ENCODE measurements at regions not wholly inside any gene's neighbourhood (a gene's known extent, or its start where the extent isn't known, plus 50 kb on each side); places are given as distances from the start of the nearest gene placed in this dataset.

DNA sequence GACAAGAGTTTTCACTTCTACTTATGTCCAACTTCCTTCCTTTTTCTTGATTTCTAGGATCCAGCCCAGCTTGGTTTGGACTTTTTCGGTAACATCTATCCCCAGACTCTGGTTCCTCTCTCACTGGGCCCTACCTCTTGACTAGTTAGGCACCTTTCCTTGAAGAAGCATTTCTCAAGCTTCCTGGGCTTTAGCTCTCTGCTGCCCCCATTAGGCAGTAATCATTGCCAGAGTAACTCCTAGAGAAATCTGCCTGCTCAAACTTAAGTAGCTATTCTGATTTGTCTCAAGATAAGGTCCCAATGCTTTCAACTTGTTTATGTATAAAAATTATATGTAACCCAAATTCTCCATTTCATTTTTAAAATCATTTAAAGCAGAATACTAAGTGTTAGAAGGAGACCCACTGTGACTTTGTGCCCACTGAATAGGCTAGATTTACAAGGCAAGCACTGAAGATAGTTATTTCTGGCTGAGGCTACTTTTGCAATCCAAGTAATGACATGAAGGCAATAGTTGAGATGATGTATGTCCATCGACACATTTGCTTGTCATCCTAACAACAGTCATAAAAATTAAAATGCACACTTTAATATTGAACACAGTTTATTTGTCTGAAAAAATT is 275.0 kb upstream of the G2E3 start:
- TF ChIP-seq, protein P1, sequence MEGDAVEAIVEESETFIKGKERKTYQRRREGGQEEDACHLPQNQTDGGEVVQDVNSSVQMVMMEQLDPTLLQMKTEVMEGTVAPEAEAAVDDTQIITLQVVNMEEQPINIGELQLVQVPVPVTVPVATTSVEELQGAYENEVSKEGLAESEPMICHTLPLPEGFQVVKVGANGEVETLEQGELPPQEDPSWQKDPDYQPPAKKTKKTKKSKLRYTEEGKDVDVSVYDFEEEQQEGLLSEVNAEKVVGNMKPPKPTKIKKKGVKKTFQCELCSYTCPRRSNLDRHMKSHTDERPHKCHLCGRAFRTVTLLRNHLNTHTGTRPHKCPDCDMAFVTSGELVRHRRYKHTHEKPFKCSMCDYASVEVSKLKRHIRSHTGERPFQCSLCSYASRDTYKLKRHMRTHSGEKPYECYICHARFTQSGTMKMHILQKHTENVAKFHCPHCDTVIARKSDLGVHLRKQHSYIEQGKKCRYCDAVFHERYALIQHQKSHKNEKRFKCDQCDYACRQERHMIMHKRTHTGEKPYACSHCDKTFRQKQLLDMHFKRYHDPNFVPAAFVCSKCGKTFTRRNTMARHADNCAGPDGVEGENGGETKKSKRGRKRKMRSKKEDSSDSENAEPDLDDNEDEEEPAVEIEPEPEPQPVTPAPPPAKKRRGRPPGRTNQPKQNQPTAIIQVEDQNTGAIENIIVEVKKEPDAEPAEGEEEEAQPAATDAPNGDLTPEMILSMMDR (IDR thresholded peaks at IDR 0.05; ENCODE audit: insufficient read depth, low read depth, low read length), result peak; percentile 78
- no peak for TF ChIP-seq EZH2 (IDR thresholded peaks at IDR 0.05; ENCODE audit: insufficient read depth, low read length)

Data from astrocyte (in vitro differentiated cells and primary cell).